Keratinocyte (primary cell): ENCODE measurements at regions not wholly inside any gene's neighbourhood (a gene's known extent, or its start where the extent isn't known, plus 50 kb on each side); places are given as distances from the start of the nearest gene placed in this dataset.
"Not testable (repeated sequence)": the region's sequence is repeated elsewhere in the genome, so short reads cannot be mapped to it uniquely, and the experiment has no call there.

Source experiments
- DNase-seq: peaks from one replicate; pipeline ENCODE4 v3.0.0-alpha.2; 2011; ENCODE audit warnings: low read depth, missing footprints, low spot score
- FAIRE-seq: peaks from 2 replicates; lab custom pipeline; 2011; peaks lifted over from hg19 to GRCh38; lab: Jason Lieb, UNC
- H2AFZ ChIP-seq: 2 replicates; pipeline ENCODE4 v1.6.0; 2012; ENCODE audit warnings: low read length, control low read depth, inconsistent platforms; ENCODE audit not compliant: control insufficient read depth
- H3K27ac ChIP-seq: 2 replicates; pipeline ENCODE4 v1.5.1; 2011; ENCODE audit warnings: low read length; ENCODE audit not compliant: control insufficient read depth, insufficient read depth
- H3K27me3 ChIP-seq: 3 replicates; pipeline ENCODE4 v1.6.0; 2011; ENCODE audit warnings: low read length; ENCODE audit not compliant: control insufficient read depth, insufficient read depth; ENCODE audit errors: extremely low read depth
- H3K36me3 ChIP-seq, 2 experiments: 2 replicates in 1 of 2; 3 replicates in 1 of 2; pipeline ENCODE4 v1.5.1; 2011; ENCODE audit warnings: low read length in 2 of 2, mild to moderate bottlenecking in 1 of 2; ENCODE audit not compliant: control insufficient read depth in 2 of 2, insufficient read depth in 2 of 2; ENCODE audit errors: extremely low read depth in 1 of 2
- H3K4me1 ChIP-seq: 3 replicates; pipeline ENCODE4 v1.5.1; 2011; ENCODE audit warnings: low read length; ENCODE audit not compliant: control insufficient read depth, insufficient read depth; ENCODE audit errors: extremely low read depth
- H3K4me2 ChIP-seq: 3 replicates; pipeline ENCODE4 v1.6.0; 2011; ENCODE audit warnings: low read depth, low read length; ENCODE audit not compliant: control insufficient read depth, insufficient read depth; ENCODE audit errors: extremely low read depth
- H3K4me3 ChIP-seq, 3 experiments: fragments of 200-600 bp in 1 of 3; sonication (generic) in 1 of 3; 2 replicates in 2 of 3; 3 replicates in 1 of 3; pipeline ENCODE4 v1.5.1; 2011 to 2016; ENCODE audit warnings: low read length in 3 of 3, mild to moderate bottlenecking in 3 of 3, control low read depth in 2 of 3, inconsistent platforms in 1 of 3, low read depth in 1 of 3, mixed read lengths in 1 of 3, mixed run types in 1 of 3, moderate library complexity in 1 of 3; ENCODE audit not compliant: control insufficient read depth in 2 of 3, insufficient read depth in 2 of 3; ENCODE audit errors: extremely low read depth in 1 of 3
- H3K79me2 ChIP-seq: 2 replicates; pipeline ENCODE4 v1.6.0; 2012; ENCODE audit warnings: low read length; ENCODE audit not compliant: control insufficient read depth, insufficient read depth
- H3K9ac ChIP-seq: 3 replicates; pipeline ENCODE4 v1.6.0; 2011; ENCODE audit warnings: low read length; ENCODE audit not compliant: control insufficient read depth, insufficient read depth; ENCODE audit errors: extremely low read depth
- H3K9me1 ChIP-seq: 3 replicates; pipeline ENCODE4 v1.6.0; 2011; ENCODE audit warnings: low read length; ENCODE audit not compliant: control insufficient read depth, insufficient read depth; ENCODE audit errors: extremely low read depth
- H3K9me3 ChIP-seq: 2 replicates; pipeline ENCODE4 v1.5.1; 2012; ENCODE audit warnings: low read depth, low read length; ENCODE audit not compliant: control insufficient read depth
- H4K20me1 ChIP-seq: 3 replicates; pipeline ENCODE4 v1.6.0; 2011; ENCODE audit warnings: low read length; ENCODE audit not compliant: control insufficient read depth, insufficient read depth; ENCODE audit errors: extremely low read depth
- CTCF ChIP-seq, 3 experiments: IDR thresholded peaks in 1 of 3; conservative IDR thresholded peaks in 1 of 3; optimal IDR thresholded peaks in 1 of 3; 2 replicates in 2 of 3; 3 replicates in 1 of 3; pipeline versions ENCODE3 to v1.5.1; 2011; ENCODE audit warnings: low read length in 3 of 3, mild to moderate bottlenecking in 3 of 3, moderate library complexity in 2 of 3, control low read depth in 1 of 3, inconsistent platforms in 1 of 3; ENCODE audit not compliant: insufficient read depth in 2 of 3; ENCODE audit errors: extremely low read depth in 1 of 3
- EZH2 ChIP-seq: IDR thresholded peaks from one replicate; pipeline ENCODE4 v1.6.1; 2012; ENCODE audit warnings: inconsistent platforms, mild to moderate bottlenecking, low read length, moderate library complexity
- dilution Hi-C: fragments of 300-500 bp; cut with MboI; formaldehyde crosslinking; loops from one replicate; pipeline ENCODE4 v1.7.0; 2020; ENCODE audit warnings: low sequenced_read_pairs; ENCODE audit not compliant: extremely low pct_ligation_motif_present

- no peaks in the 10 kb centered on the region for H3K79me2 ChIP-seq
- FAIRE-seq (peak; percentile 66), DNase-seq (peak; percentile 15)
- H3K4me3 ChIP-seq: no peak overlapping the region
- H3K9me1 ChIP-seq: no peaks in the 10 kb centered on the region
- no peak overlapping the region for H3K4me2 ChIP-seq
- TF ChIP-seq EZH2: no peak
- TF ChIP-seq CTCF (optimal IDR thresholded peaks at IDR 0.05 in 1 of 3, IDR thresholded peaks at IDR 0.05 in 1 of 3, conservative IDR thresholded peaks at IDR 0.05 in 1 of 3; ENCODE audit: extremely low read depth in 1 of 3, insufficient read depth in 2 of 3, low read length in 3 of 3): no peak
- H3K27me3 ChIP-seq: peaks cover 3% of the 10 kb centered on the region
- dilution Hi-C loops: no loop called here
- peaks cover 7% of the 10 kb centered on the region for H3K4me1 ChIP-seq
- H3K9me3 ChIP-seq: no peaks in the 10 kb centered on the region
- no peaks in the 10 kb centered on the region for H4K20me1 ChIP-seq
- H3K9ac ChIP-seq: no peak overlapping the region
- H3K27ac ChIP-seq: no peak overlapping the region
- no peaks in the 10 kb centered on the region for H3K36me3 ChIP-seq
- no peak overlapping the region for H2AFZ ChIP-seq
These were observed 207.9 kb downstream of the RRAGC start for GRCh38 chr1:38651669-38652068.

GRCh38 chr1:38648417-38648816 is 211.2 kb downstream of the RRAGC start:
- Histone ChIP-seq H3K79me2 (no peaks in the 10 kb centered on the region), H3K4me2 (no peak overlapping the region), H3K9ac (no peak overlapping the region), H3K27me3 (peaks cover 3% of the 10 kb centered on the region), H3K4me3 (no peak overlapping the region), H3K9me3 (no peaks in the 10 kb centered on the region), H3K9me1 (no peaks in the 10 kb centered on the region), H3K27ac (no peak overlapping the region), H4K20me1 (no peaks in the 10 kb centered on the region), H3K36me3 (no peaks in the 10 kb centered on the region), H3K4me1 (peaks cover 7% of the 10 kb centered on the region), H2AFZ (no peak overlapping the region)
- FAIRE-seq (no peak), DNase-seq (no peak)
- TF ChIP-seq EZH2 (no peak), CTCF (optimal IDR thresholded peaks at IDR 0.05 in 1 of 3, IDR thresholded peaks at IDR 0.05 in 1 of 3, conservative IDR thresholded peaks at IDR 0.05 in 1 of 3; ENCODE audit: extremely low read depth in 1 of 3, insufficient read depth in 2 of 3, low read length in 3 of 3) (no peak)
- dilution Hi-C loops: no loop called here

- DNase-seq, H3K4me2 ChIP-seq, dilution Hi-C loops, H3K27ac ChIP-seq, H3K27me3 ChIP-seq, H3K4me3 ChIP-seq, H3K9me3 ChIP-seq, H2AFZ ChIP-seq, H3K9me1 ChIP-seq, H3K9ac ChIP-seq, H3K36me3 ChIP-seq, FAIRE-seq, H3K4me1 ChIP-seq, H3K79me2 ChIP-seq, H4K20me1 ChIP-seq: not testable (repeated sequence)
These were observed 212.2 kb downstream of the RRAGC start for GRCh38 chr1:38647341-38647740.
